ENCODE measurements at regions not wholly inside any gene's neighbourhood (a gene's known extent, or its start where the extent isn't known, plus 50 kb on each side); places are given as distances from the start of the nearest gene placed in this dataset.

GRCh38 chr15:77786181-77786890 lies 153.6 kb upstream of the LINGO1 start:
- no peak for DNase-seq

- no peak for DNase-seq
These were observed 151.9 kb upstream of the LINGO1 start for GRCh38 chr15:77784361-77785292.

- no peak for DNase-seq
These were observed 150.9 kb upstream of the LINGO1 start for GRCh38 chr15:77783636-77784035.

- DNase-seq, result no peak
These were observed 150.0 kb upstream of the LINGO1 start for GRCh38 chr15:77782691-77783090.

- no peak for DNase-seq
These were observed 149.2 kb upstream of the LINGO1 start for GRCh38 chr15:77781946-77782240.

- DNase-seq, result no peak
These were observed 148.6 kb upstream of the LINGO1 start for GRCh38 chr15:77781151-77781945.

GRCh38 chr15:77778802-77779201 lies 146.1 kb upstream of the LINGO1 start:
- DNase-seq, result no peak

GRCh38 chr15:77775837-77776236 lies 143.1 kb upstream of the LINGO1 start:
- no peak for DNase-seq

GRCh38 chr15:77775373-77775772 lies 142.7 kb upstream of the LINGO1 start:
- DNase-seq, result no peak

GRCh38 chr15:77774350-77774749 lies 141.6 kb upstream of the LINGO1 start:
- DNase-seq, result no peak

- DNase-seq, result no peak
These were observed 141.2 kb upstream of the LINGO1 start for GRCh38 chr15:77773903-77774302.

- DNase-seq, result no peak
These were observed 140.1 kb upstream of the LINGO1 start for GRCh38 chr15:77772641-77773402.

GRCh38 chr15:77771616-77772015 lies 138.9 kb upstream of the LINGO1 start:
- no peak for DNase-seq

GRCh38 chr15:77769700-77770099 lies 137.0 kb upstream of the LINGO1 start:
- DNase-seq, result no peak

GRCh38 chr15:77768521-77769078 lies 135.9 kb upstream of the LINGO1 start:
- no peak for DNase-seq

- DNase-seq, result no peak
These were observed 135.4 kb upstream of the LINGO1 start for GRCh38 chr15:77768107-77768506.

GRCh38 chr15:77764095-77764494 lies 131.4 kb upstream of the LINGO1 start:
- DNase-seq, result no peak

- DNase-seq, result no peak
These were observed 130.1 kb upstream of the LINGO1 start for GRCh38 chr15:77762747-77763355.

GRCh38 chr15:77759896-77760592 lies 127.3 kb upstream of the LINGO1 start:
- DNase-seq, result no peak

- DNase-seq, result no peak
These were observed 121.2 kb upstream of the LINGO1 start for GRCh38 chr15:77753939-77754338.

Measured in tongue (tissue), 1 donor.